Activated CD8-positive, alpha-beta T cell treated with anti-CD3 and anti-CD28 coated beads for 36 hours (primary cell): ENCODE measurements at regions not wholly inside any gene's neighbourhood (a gene's known extent, or its start where the extent isn't known, plus 50 kb on each side); places are given as distances from the start of the nearest gene placed in this dataset.

Source experiments
- ATAC-seq: fragments of 200-7000 bp; cut with Tn5 transposase; one replicate; pipeline ENCODE4 v1.10.0; 2021; ENCODE audit warnings: mild to moderate bottlenecking, moderate library complexity
- CTCF ChIA-PET: fragments of 350-600 bp; sonication (Branson Sonifier 250); formaldehyde crosslinking; loops from one replicate; lab custom pipeline; 2021; ENCODE audit warnings: antibody characterized with exemption; lab: Charles Lee
- POLR2A ChIA-PET: fragments of 350-600 bp; sonication (Branson Sonifier 250); formaldehyde crosslinking; loops from one replicate; lab custom pipeline; 2021; ENCODE audit warnings: antibody characterized with exemption; lab: Charles Lee
- DNase-seq: peaks from one replicate; pipeline ENCODE4 v3.0.0-alpha.2; 2020
- H3K27ac Mint-ChIP-seq: one replicate; pipeline ENCODE4 v1.8.0; 2021; ENCODE audit warnings: mild to moderate bottlenecking, mixed read lengths
- H3K27me3 Mint-ChIP-seq: one replicate; pipeline ENCODE4 v1.8.0; 2021; ENCODE audit warnings: mixed read lengths
- H3K36me3 Mint-ChIP-seq: one replicate; pipeline ENCODE4 v1.8.0; 2021; ENCODE audit warnings: low read depth, mixed read lengths
- H3K4me1 Mint-ChIP-seq: one replicate; pipeline ENCODE4 v1.8.0; 2021; ENCODE audit warnings: low read depth, mixed read lengths
- H3K4me3 Mint-ChIP-seq: one replicate; pipeline ENCODE4 v1.8.0; 2021; ENCODE audit warnings: mild to moderate bottlenecking, moderate library complexity, mixed read lengths
- H3K9me3 Mint-ChIP-seq: one replicate; pipeline ENCODE4 v1.8.0; 2021; ENCODE audit warnings: mixed read lengths
- CTCF ChIP-seq: fragments of 200-600 bp; IDR thresholded peaks from one replicate; pipeline ENCODE4 v1.8.0; 2022; ENCODE audit warnings: antibody characterized with exemption, mild to moderate bottlenecking
- intact Hi-C: fragments of 100-400 bp; cut with micrococcal nuclease; formaldehyde crosslinking; loops from one replicate; pipeline ENCODE4 v1.10.0; 2022

- POLR2A ChIA-PET = no interaction called here
- no peaks in the 10 kb centered on the region for H3K36me3 Mint-ChIP-seq
- DNase-seq (no peak), ATAC-seq (no peak)
- H3K27ac Mint-ChIP-seq = no peak overlapping the region
- H3K4me1 Mint-ChIP-seq = no peaks in the 10 kb centered on the region
- CTCF ChIA-PET = no interaction called here
- intact Hi-C loops = no loop called here
- H3K4me3 Mint-ChIP-seq = no peak overlapping the region
- TF ChIP-seq CTCF = no peak
- H3K27me3 Mint-ChIP-seq = peaks cover 33% of the 10 kb centered on the region
- H3K9me3 Mint-ChIP-seq = no peaks in the 10 kb centered on the region
Observed at GRCh38 chr4:41358647-41359421, 102.1 kb downstream of the UCHL1 start.

GRCh38 chr4:41359422-41359775, 102.7 kb downstream of the UCHL1 start:
- no peak for TF ChIP-seq CTCF
- Mint-ChIP-seq H3K4me1 (no peaks in the 10 kb centered on the region), H3K4me3 (no peak overlapping the region), H3K27ac (no peak overlapping the region), H3K9me3 (no peaks in the 10 kb centered on the region), H3K27me3 (peaks cover 33% of the 10 kb centered on the region), H3K36me3 (no peaks in the 10 kb centered on the region)
- ATAC-seq (no peak), DNase-seq (no peak)
- CTCF ChIA-PET = no interaction called here
- POLR2A ChIA-PET = no interaction called here
- intact Hi-C loops = no loop called here

- no peak for DNase-seq
- Mint-ChIP-seq H3K27ac (no peak overlapping the region), H3K9me3 (no peaks in the 10 kb centered on the region), H3K4me3 (no peak overlapping the region), H3K27me3 (peaks cover 34% of the 10 kb centered on the region), H3K4me1 (no peaks in the 10 kb centered on the region), H3K36me3 (no peaks in the 10 kb centered on the region)
- no peak for ATAC-seq
- intact Hi-C loops = no loop called here
- POLR2A ChIA-PET = no interaction called here
- TF ChIP-seq CTCF = no peak
- CTCF ChIA-PET = no interaction called here
Observed at GRCh38 chr4:41359836-41360213, 103.1 kb downstream of the UCHL1 start.

GRCh38 chr4:41360214-41360920, 103.6 kb downstream of the UCHL1 start:
- Mint-ChIP-seq H3K9me3 (no peaks in the 10 kb centered on the region), H3K4me3 (no peak overlapping the region), H3K36me3 (no peaks in the 10 kb centered on the region), H3K27me3 (peaks cover 39% of the 10 kb centered on the region), H3K27ac (no peak overlapping the region), H3K4me1 (no peaks in the 10 kb centered on the region)
- DNase-seq = peak; percentile 8
- intact Hi-C loops = no loop called here
- no peak for TF ChIP-seq CTCF
- ATAC-seq = no peak
- ChIA-PET POLR2A (no interaction called here), CTCF (no interaction called here)
